HG02840 (cell line): ENCODE measurements at regions not wholly inside any gene's neighbourhood (a gene's known extent, or its start where the extent isn't known, plus 50 kb on each side); places are given as distances from the start of the nearest gene placed in this dataset.
A peak's percentile ranks its signal among the peaks of the same experiment; 100 is the strongest.

Experiments
- ATAC-seq: cut with Tn5 transposase; IDR thresholded peaks from one replicate; pipeline ENCODE4 v1.9.1; 2021; ENCODE audit warnings: mild to moderate bottlenecking, moderate library complexity, moderate number of reproducible peaks; ENCODE audit not compliant: unreplicated experiment, low FRiP score

DNA sequence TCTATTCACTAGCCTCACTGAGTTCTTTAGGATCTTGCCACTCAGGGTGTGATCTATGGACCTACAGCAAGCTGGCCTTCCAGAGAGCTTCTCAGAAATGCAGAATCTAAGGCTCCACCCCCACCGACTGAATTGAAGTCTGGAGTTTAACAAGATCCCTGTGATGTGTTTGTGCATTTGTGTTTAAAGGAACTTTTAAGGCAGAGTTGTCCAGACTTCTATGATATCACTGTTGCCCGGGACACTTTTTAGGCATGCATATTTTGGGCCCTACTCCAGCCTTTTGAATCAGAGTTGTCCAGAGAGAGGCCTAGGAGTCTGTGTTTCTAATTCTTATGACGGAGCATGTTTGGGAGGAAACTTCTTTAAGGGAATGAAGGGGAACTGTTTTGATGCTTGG lies 232.3 kb downstream of the QKI start:
- ATAC-seq = no peak

DNA sequence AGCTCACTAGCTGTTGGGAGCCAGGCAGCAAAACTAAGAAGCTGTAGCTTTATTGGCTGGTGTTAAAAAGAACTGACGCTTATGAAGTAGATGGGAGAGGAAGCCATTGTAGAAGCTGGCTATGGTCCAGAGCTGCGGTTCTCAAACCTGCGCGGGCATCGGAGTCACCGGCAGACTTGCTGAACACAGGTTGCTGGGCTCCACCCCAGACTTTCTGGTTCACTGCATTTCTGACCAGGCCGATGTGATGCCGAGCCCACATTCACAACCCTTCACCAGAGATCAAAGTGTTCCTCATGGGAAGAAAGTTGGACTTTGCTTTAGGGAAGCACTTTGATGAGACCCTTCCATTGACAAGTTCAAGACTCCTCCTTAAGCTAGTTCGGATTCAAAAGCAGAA lies 231.6 kb downstream of the QKI start:
- no peak for ATAC-seq

DNA sequence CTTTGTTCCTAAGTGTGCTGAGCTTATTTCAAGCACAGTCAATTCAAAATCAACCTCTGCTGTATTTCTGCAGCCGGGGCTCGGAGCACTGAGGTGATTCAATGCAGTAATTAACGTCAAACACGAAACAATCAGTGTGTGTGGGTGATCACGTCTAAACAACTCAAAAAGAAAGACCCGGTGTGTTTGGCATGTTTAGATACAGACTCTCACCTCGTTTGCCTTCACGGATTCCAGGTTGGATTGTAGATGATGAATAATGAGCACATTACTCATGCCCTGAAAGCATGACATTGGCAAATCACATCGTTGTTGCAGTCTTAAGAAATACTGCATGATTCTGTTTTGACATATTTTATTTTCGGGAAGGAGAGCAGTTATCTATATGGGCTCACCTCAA lies 231.0 kb downstream of the QKI start:
- ATAC-seq = no peak

DNA sequence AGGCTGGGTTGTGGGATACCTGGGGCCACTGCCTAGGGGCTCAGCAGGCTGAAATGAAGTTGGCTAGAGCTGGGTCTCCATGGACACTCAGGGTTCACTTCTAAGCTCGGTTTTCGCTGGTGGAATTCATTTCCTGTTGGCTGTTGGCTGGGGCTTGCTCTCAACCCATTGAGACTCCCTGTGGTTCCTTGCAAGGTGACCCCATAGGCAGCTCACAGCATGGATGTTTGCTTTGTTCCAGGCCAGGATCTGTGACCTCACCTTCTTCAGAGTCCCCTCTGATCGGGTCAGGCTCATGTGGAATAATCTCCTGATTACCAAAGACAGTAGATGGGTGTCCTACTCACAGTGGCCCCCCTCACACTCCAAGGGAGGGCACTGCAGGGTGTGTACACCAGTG lies 229.3 kb downstream of the QKI start:
- no peak for ATAC-seq

DNA sequence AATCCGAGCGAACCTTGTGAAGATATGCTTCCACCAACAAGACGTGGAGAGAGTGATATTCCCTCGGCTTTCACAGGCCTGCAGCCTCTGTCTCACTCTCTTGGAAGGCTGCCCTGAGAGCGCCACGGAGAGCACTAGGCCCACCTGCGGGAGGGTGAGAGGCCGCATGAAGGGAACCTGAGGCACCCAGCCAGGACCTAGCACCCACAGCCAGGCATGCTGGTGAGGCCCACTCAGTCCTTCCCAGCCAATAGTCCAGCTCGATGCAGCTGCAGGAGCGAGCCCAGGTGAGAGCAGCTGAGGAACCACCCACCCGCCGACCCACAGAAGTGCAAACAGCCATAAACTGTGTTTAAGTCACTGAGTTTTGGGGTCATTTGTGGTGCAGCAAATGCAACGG lies 227.2 kb downstream of the QKI start:
- ATAC-seq = no peak

DNA sequence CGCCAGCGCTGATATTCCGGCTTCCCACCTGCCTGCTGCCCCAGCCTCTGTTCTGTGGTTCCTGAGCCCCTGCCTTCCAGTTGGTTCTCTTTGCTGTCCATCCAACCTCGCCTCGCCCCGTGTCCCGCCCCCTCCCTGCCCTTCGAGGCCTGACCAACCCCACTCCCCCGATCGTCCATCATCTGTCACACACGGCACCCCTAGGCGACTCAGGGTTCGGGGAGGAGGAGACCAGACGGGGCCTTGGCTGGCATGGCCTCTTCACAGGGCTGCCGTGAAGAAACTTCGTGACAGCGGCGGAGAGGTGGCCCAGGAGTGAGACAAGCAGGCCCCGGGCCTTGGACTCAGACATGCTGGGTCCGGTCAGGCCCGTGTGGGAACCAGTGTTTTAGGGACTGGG lies 226.1 kb downstream of the QKI start:
- ATAC-seq = no peak

DNA sequence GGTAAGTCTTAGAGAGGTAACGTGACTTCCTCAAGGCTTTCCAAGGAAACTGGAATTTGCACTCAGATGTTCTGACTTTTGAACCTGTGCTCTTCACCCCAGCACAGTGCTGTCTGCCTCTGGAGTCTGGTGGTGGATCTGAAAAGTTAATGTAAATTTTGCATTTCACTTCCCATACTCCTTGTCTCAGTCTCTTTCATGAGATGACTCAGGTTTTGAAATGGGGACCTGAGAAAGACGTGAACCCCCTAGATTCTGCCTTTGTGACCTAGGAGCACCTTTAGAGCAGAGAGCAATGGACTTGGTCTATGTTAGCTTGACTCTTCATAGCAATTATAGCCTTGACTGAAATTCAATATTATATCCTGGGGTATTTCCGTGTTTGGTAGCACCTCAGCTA lies 223.0 kb downstream of the QKI start:
- peak; percentile 66 for ATAC-seq

DNA sequence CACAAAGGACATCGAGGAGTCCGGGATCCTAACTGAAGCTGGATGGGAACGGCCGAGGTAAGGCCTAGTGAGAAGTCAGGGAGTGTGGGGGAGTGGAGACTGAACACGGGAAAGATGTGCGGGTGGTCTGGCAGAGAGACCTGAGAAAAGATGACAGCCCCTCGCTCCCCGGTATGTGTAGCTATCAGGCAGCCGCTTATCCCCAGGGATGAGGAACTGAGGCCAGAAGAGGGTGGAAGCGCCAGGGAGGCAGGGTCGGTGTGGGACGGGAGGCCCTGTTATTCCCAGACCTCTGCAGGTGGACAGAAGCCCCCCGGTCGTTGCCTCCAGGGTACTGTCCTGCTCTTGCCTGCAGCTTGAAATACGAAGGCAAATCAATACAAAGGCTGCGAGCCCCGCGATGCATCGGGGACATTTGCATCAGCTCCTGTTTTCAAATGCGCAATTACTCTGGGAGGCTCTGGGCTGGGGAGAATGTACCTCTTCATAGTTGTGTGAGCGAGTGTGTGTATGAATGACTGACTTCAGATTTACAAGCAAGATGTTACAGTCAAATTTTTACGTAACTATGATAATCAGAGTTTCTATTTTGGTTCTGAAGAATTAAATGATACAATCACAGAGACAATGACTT lies 221.3 kb downstream of the QKI start:
- ATAC-seq = no peak

DNA sequence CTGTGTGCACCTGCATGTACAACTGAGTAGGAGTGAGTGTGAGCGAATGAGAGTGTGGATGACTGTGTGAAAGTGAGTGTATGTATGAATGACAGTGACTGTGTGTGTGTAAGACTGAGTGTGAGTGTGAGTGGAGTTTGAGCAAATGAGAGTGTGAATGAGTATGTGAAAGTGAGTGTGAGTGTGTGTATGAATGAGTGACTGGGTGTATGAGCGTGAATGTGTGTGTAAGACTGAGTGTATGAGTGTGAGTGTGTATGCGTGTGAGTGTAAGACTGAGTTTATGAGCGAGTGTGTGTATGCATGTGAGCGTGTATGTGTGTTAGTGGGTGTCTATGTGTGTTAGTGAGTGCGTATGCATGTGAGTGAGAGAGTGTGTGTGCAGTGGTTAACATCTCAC lies 220.8 kb downstream of the QKI start:
- ATAC-seq = no peak

DNA sequence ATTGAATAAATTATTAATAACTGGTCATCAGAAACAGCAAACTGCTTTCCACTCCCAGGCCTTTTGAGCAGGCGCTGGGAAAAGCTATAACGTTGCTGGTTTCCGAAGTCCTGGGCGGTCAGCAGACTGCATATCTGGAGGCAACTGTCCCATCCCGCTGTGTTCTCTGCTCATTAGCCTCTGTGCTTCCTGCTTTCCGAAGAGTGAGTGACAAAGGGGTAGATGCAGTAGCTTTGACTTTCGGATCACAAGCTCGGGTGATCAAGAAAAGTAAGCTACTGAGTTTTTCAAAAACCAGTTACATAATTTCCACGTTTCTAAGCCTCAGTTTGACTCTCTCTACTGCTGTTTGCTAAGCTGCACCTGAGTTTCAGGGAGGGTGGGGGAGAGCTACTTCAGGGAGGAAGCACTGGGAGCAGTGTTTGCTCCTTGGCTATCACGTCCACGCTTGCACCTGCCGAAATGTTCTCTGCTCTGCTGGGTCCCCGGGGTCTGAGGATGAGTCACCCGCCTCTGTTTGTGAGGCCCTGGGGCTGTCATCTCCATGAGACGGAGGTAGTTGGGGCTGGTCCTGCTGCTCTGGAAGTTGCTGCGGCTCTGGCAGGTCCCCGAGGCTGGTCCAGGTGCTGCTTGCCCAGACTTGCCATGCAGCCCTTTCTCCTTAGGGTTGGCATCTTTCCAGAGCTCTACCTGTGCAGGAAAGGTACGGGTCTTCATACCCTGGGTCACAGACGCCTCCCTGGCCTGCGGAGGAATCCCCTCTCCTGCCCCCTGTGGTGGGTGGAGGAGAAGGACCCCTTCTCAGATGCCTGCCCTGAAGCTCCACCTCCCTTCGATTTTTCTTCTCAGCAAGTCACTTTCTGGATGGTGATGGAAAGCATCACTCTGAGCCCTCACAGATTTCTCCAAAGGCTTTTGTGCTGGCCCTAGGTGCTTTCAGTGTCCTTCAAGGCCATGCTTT lies 220.0 kb downstream of the QKI start:
- no peak for ATAC-seq

DNA sequence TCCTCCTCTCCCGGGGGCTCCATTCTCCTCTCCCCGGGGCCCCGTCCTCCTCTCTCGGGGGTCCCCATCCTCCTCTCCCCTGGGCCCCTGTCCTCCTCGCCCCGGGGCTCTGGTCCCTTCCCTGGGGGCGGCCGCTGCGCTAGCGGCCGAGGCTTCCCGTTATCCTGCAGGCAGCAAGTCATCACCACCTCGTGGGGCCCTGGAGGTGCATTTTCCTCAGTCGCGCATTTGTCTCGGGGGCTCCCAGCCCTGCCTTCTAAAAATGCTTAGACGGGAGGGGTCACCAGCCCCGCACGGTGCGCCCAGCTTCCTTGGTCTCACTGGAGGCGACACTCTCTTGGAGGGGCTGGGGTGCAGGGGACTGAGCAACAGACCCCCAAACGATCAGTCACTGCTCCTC lies 216.5 kb downstream of the QKI start:
- no peak for ATAC-seq

DNA sequence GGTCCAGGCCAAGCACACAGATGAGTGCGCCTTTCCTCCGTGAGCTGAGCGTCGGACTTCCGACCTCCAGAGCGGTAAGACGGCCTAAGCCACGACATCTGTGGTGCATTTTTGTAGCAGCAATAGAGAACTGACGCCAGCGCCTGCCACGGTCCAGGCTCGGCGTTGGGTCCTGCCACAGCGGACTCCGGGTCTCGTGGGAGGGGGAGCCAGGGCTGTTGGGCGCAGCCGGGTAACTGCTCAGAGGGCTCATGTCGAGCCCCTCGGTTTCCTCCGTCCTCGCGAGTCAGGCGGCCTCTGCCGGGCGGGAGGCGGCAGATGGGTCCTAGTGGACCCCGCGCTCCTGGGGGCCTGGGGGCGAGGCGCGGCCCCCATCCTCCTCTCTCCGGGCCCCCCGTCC lies 216.1 kb downstream of the QKI start:
- ATAC-seq = no peak

DNA sequence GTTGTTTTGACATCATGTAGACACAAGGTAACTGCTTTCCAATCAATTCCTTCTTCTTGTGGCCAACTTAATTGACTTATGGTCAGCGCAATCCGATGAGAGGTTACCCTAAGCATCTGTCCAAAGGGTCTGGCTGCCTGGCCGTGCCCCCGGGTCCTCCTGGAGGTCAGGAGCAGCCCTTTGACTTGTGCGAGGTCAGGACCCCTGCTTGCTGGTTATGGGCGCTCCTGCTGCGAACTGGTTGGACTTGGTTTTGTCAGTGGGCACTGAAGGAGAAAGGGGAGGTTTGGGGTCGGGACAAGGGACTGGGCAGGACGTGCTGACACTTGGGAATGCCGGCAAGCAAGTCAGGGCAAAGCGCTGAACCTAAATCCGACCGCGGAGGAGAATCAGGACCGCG lies 215.6 kb downstream of the QKI start:
- no peak for ATAC-seq
